GM23338 (cell line): ENCODE measurements at regions not wholly inside any gene's neighbourhood (a gene's known extent, or its start where the extent isn't known, plus 50 kb on each side); places are given as distances from the start of the nearest gene placed in this dataset.

Experiments used
- ATAC-seq: fragments of 200-7000 bp; cut with Tn5 transposase; 3 replicates; pipeline ENCODE4 v1.9.1; 2020
- DNase-seq: peaks from one replicate; pipeline ENCODE4 v3.0.0-alpha.2; 2015; ENCODE audit warnings: low spot score
- H2AFZ ChIP-seq: fragments of 200-600 bp; sonication (generic); 2 replicates; pipeline ENCODE4 v1.8.0; 2016; ENCODE audit warnings: antibody characterized with exemption, mild to moderate bottlenecking, moderate library complexity
- H3F3A ChIP-seq: fragments of 200-600 bp; sonication (generic); replicated peaks from 2 replicates; pipeline ENCODE4 v1.8.0; 2017; ENCODE audit warnings: antibody characterized with exemption, mixed run types, low read depth
- H3K27ac ChIP-seq: fragments of 200-600 bp; sonication (generic); 2 replicates; pipeline ENCODE4 v1.6.1; 2016; ENCODE audit warnings: low read depth
- H3K27me3 ChIP-seq: fragments of 200-600 bp; sonication (generic); 2 replicates; pipeline ENCODE4 v1.8.0; 2016; ENCODE audit warnings: mild to moderate bottlenecking, mixed run types, moderate library complexity; ENCODE audit not compliant: insufficient read depth
- H3K36me3 ChIP-seq: fragments of 200-600 bp; sonication (generic); 2 replicates; pipeline ENCODE4 v1.8.0; 2016; ENCODE audit warnings: mild to moderate bottlenecking; ENCODE audit not compliant: insufficient read depth
- H3K4me1 ChIP-seq: fragments of 200-600 bp; sonication (generic); 2 replicates; pipeline ENCODE4 v1.8.0; 2016; ENCODE audit warnings: mild to moderate bottlenecking, moderate library complexity; ENCODE audit not compliant: insufficient read depth
- H3K4me2 ChIP-seq: fragments of 200-600 bp; sonication (generic); 2 replicates; pipeline ENCODE4 v1.7.1; 2017; ENCODE audit warnings: mixed run types
- H3K4me3 ChIP-seq: fragments of 200-600 bp; sonication (generic); 2 replicates; pipeline ENCODE4 v1.6.1; 2016; ENCODE audit warnings: mixed run types
- H3K79me2 ChIP-seq: fragments of 200-600 bp; sonication (generic); replicated peaks from 2 replicates; pipeline ENCODE4 v1.8.0; 2017; ENCODE audit warnings: mild to moderate bottlenecking; ENCODE audit not compliant: insufficient read depth
- H3K9me2 ChIP-seq: fragments of 200-600 bp; sonication (generic); 2 replicates; pipeline ENCODE4 v1.8.0; 2017; ENCODE audit not compliant: insufficient read depth
- H4K20me1 ChIP-seq: fragments of 200-600 bp; sonication (generic); replicated peaks from 2 replicates; pipeline ENCODE4 v1.8.0; 2017; ENCODE audit warnings: mild to moderate bottlenecking; ENCODE audit not compliant: insufficient read depth
- H3K27ac Mint-ChIP-seq: 2 replicates; pipeline ENCODE4 v1.8.0; 2020; ENCODE audit warnings: inconsistent platforms, mild to moderate bottlenecking, moderate library complexity, mixed read lengths
- H3K27me3 Mint-ChIP-seq: 3 replicates; pipeline ENCODE4 v1.8.0; 2022; ENCODE audit warnings: low read depth, mild to moderate bottlenecking, moderate library complexity, mixed read lengths, inconsistent platforms; ENCODE audit not compliant: insufficient read depth, poor library complexity
- H3K36me3 Mint-ChIP-seq: 3 replicates; pipeline ENCODE4 v1.8.0; 2021; ENCODE audit warnings: low read depth, mild to moderate bottlenecking, inconsistent platforms, moderate library complexity, mixed read lengths
- H3K4me1 Mint-ChIP-seq: 3 replicates; pipeline ENCODE4 v1.8.0; 2020; ENCODE audit warnings: mild to moderate bottlenecking, inconsistent platforms, mixed read lengths
- H3K4me3 Mint-ChIP-seq: 3 replicates; pipeline ENCODE4 v1.8.0; 2021; ENCODE audit warnings: moderate library complexity, mild to moderate bottlenecking, inconsistent platforms, mixed read lengths
- H3K9me3 Mint-ChIP-seq: 3 replicates; pipeline ENCODE4 v1.8.0; 2020; ENCODE audit warnings: moderate library complexity, mild to moderate bottlenecking, inconsistent platforms, mixed read lengths
- CREB1 ChIP-seq: fragments of 250-450 bp; sonication (Bioruptor Pico); IDR thresholded peaks from 2 replicates; pipeline ENCODE4 v1.5.0; 2020; ENCODE audit warnings: low read depth, mild to moderate bottlenecking, moderate library complexity
- JUNB ChIP-seq: IDR thresholded peaks from one replicate; pipeline ENCODE4 v1.6.1; 2016; ENCODE audit warnings: antibody characterized with exemption; ENCODE audit not compliant: unreplicated experiment
- STAT1 ChIP-seq: IDR thresholded peaks from one replicate; pipeline ENCODE4 v1.6.1; 2016; ENCODE audit warnings: antibody characterized with exemption; ENCODE audit not compliant: unreplicated experiment
- TF ChIP-seq, protein P1 (sequence below): IDR thresholded peaks from one replicate; pipeline ENCODE4 v1.6.1; 2018; ENCODE audit warnings: antibody characterized with exemption; ENCODE audit not compliant: unreplicated experiment

DNA sequence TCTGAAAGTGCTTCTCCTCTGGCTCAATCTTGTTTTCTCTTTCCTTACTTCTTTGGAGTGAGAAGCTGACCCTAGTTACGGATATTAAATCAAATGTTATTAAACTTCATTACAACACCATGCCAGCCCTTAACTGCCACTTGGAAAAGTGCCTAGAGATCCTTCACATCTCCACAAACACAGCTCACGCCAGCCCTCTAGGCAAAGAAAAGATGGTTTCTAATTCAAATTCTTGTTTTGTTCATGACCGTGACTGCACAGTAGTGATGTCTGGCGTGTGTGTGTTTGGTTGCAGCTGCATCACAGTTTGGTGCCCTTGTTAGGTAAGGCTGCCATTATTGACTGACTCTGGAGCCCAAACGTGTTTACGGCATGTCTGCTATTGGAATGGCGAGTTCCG lies 113.0 kb downstream of the BEGAIN start (continued):
- TF ChIP-seq, protein P1, sequence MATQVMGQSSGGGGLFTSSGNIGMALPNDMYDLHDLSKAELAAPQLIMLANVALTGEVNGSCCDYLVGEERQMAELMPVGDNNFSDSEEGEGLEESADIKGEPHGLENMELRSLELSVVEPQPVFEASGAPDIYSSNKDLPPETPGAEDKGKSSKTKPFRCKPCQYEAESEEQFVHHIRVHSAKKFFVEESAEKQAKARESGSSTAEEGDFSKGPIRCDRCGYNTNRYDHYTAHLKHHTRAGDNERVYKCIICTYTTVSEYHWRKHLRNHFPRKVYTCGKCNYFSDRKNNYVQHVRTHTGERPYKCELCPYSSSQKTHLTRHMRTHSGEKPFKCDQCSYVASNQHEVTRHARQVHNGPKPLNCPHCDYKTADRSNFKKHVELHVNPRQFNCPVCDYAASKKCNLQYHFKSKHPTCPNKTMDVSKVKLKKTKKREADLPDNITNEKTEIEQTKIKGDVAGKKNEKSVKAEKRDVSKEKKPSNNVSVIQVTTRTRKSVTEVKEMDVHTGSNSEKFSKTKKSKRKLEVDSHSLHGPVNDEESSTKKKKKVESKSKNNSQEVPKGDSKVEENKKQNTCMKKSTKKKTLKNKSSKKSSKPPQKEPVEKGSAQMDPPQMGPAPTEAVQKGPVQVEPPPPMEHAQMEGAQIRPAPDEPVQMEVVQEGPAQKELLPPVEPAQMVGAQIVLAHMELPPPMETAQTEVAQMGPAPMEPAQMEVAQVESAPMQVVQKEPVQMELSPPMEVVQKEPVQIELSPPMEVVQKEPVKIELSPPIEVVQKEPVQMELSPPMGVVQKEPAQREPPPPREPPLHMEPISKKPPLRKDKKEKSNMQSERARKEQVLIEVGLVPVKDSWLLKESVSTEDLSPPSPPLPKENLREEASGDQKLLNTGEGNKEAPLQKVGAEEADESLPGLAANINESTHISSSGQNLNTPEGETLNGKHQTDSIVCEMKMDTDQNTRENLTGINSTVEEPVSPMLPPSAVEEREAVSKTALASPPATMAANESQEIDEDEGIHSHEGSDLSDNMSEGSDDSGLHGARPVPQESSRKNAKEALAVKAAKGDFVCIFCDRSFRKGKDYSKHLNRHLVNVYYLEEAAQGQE = no peak

DNA sequence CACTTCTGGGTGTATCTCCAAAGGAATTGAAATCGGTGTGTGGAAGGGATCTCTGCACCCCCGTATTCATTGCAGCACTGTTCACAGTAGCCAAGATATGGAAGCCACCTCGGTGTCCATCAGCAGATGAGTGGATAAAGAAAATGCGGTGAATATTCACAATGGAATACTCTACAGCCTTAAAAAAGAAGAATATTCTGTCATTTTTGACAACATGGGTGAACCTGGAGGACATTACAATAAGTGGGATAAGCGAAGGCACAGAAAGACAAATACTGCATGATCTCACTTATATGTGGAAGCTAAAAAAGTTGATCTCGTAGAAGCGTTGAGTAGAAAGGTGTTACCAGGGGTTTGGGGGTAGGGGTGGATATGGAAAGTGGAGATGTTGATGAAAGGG lies 111.9 kb downstream of the BEGAIN start:
- Histone ChIP-seq H3K4me3 (no peak overlapping the region), H3K27ac (no peak overlapping the region), H3K27me3 (no peaks in the 10 kb centered on the region), H3K4me1 (no peaks in the 10 kb centered on the region), H3F3A (no peaks in the 10 kb centered on the region), H3K9me2 (no peaks in the 10 kb centered on the region), H3K79me2 (no peaks in the 10 kb centered on the region), H3K36me3 (no peaks in the 10 kb centered on the region), H2AFZ (no peak overlapping the region), H4K20me1 (no peaks in the 10 kb centered on the region; the same call in none of the 2 replicates), H3K4me2 (no peak overlapping the region)
- H3K9me3 Mint-ChIP-seq = no peaks in the 10 kb centered on the region
- no peak overlapping the region for H3K4me3 Mint-ChIP-seq
- DNase-seq = no peak
- H3K36me3 Mint-ChIP-seq = no peaks in the 10 kb centered on the region; the same call in 2 of the 3 replicates
- ATAC-seq = no peak
- TF ChIP-seq CREB1 (CRISPR knock-in tag) = no peak
- TF ChIP-seq JUNB = no peak
- TF ChIP-seq, protein P1 = no peak
- no peak for TF ChIP-seq STAT1
- H3K27ac Mint-ChIP-seq = no peak overlapping the region
- H3K4me1 Mint-ChIP-seq = peaks cover 3% of the 10 kb centered on the region; the same call in 1 of the 3 replicates
- H3K27me3 Mint-ChIP-seq = peaks cover 4% of the 10 kb centered on the region

DNA sequence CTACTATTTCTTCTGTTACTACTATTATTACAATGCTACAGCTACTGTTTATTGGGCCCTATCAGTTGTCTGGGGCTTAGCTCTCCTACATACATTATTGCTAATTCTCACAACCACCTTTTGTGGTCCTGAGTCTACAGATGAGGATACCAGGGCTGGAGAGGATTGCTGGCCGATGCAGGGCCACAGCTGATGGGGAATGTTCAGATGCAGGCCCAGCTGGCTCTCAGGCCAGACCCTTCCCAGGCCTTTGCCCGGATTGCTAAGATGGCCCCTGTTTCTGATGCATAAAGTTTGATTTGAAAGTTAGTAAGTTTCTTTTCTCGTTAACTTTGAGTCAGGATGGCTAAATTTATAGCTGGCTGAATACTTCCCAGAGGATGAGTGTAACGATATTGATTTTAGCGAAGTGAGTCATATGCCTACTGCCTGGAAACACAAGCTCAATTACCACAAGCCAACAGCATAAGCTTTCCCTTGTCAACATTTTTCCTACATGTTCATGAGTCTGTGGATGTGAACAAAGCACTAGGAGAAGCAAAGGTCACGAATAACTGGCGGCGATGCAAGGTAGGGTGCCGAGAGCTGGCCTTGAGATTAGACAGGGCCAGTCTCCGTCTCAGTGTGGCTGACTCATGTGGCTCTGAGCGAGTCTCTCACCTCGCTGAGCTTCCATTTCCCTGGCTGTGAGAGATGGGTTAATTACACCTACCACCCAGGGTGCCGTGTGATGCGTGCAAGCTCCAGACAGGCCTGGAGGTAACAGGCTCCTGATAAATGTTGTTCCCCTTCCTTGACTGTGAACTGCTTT lies 111.0 kb downstream of the BEGAIN start:
- Histone ChIP-seq H3F3A (no peaks in the 10 kb centered on the region), H3K4me2 (no peak overlapping the region), H3K36me3 (no peaks in the 10 kb centered on the region), H3K4me3 (no peak overlapping the region), H3K79me2 (no peaks in the 10 kb centered on the region), H3K4me1 (no peaks in the 10 kb centered on the region), H4K20me1 (no peaks in the 10 kb centered on the region; the same call in none of the 2 replicates), H3K27me3 (no peaks in the 10 kb centered on the region), H3K9me2 (no peaks in the 10 kb centered on the region), H3K27ac (no peak overlapping the region), H2AFZ (no peak overlapping the region)
- Mint-ChIP-seq H3K9me3 (no peaks in the 10 kb centered on the region), H3K27ac (no peak overlapping the region), H3K4me1 (peaks cover 3% of the 10 kb centered on the region; the same call in 1 of the 3 replicates), H3K4me3 (no peak overlapping the region), H3K36me3 (no peaks in the 10 kb centered on the region; the same call in 2 of the 3 replicates), H3K27me3 (peaks cover 4% of the 10 kb centered on the region)
- ATAC-seq (no peak), DNase-seq (no peak)
- TF ChIP-seq JUNB = no peak
